Raji (cell line): ENCODE measurements at regions not wholly inside any gene's neighbourhood (a gene's known extent, or its start where the extent isn't known, plus 50 kb on each side); places are given as distances from the start of the nearest gene placed in this dataset.

ENCODE experiments used
- POLR2A ChIP-seq: IDR thresholded peaks from 2 replicates; pipeline ENCODE4 v1.6.1; 2011; ENCODE audit warnings: low read depth, low read length, control low read depth; ENCODE audit not compliant: insufficient read depth

DNA sequence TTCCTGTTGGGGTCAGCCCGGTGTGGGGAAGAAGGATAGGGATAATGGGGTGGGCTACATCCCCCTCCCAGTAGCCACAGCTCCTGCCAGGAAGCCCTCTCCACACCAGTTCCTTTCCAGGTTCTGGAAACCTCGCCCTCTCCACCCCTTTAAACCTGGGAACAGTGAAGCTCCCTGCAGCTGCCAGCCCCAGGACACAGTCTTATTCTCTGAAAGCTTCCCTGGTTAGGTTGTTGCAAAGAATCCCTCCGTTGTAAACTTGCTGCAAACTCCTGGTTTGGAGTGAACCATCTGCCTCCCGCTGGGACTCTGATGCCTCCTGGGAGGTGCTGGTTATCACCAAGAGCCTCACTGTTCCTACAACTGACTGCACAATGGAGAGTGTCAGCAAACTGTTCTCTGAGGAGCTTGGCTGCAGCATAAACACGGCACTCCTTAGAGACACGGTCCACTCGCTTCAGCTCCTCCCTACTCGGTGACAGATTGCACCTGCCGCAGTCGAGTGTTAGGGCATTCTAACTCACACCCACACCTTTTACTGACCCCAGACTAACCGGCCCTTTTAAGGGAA lies 261.8 kb upstream of the RAB6C start:
- TF ChIP-seq POLR2A, result no peak

DNA sequence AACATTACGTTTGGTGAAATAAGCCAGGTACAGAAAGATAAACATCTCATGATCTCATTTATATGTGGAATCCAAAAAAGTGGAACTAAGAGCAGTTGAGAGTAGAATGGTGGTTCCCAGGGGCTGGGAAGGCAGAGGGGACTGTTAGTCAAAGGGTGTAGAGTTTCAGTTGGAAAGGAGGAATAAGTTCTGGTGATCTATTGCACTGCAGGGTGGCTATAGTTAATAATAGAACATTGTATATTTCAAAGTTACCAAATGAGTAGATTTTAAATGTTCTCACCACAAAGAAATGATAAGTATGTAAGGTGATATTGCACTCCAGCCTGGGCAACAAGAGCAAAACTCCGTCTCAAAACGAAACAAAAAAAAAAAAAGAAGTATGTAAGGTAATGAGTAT lies 260.1 kb upstream of the RAB6C start:
- TF ChIP-seq POLR2A, result no peak

DNA sequence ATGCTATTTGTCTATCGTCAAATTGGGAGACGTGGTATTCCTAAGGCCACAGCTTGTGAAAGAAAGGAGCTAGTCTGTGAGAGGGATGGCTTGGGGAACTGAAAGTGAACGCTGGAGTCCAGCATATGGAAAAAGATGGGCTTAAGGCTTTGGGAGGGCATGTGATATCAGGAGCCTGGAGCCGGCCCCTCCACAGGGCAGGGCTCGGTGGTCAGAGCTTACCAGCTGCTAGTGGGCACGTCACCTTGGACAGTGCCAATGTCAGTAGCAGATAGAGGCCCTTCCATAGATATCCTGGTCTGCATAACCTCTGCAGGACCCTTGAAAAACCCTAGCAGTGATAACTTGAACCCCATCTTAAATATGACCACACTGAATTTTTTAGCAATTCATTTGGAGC lies 259.1 kb upstream of the RAB6C start:
- TF ChIP-seq POLR2A, result no peak

DNA sequence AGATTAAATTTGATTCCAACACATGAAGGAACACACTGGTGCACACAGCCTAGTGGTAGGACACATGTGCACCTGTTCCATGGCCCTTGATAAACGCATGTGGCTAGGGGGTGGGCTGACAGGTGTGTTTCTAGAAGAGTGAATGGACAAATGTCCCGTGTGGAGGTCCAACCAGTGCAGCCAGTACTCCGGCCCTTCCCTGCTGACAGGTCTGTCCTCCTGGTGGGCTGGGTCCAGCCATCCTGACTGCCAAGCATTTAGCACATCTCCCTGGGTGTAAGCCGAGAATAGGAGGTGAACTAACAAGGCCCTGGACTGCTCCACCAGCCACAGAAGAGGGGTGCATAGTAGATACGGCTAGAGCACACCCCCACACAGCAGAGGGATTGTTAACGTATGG lies 258.7 kb upstream of the RAB6C start:
- no peak for TF ChIP-seq POLR2A

DNA sequence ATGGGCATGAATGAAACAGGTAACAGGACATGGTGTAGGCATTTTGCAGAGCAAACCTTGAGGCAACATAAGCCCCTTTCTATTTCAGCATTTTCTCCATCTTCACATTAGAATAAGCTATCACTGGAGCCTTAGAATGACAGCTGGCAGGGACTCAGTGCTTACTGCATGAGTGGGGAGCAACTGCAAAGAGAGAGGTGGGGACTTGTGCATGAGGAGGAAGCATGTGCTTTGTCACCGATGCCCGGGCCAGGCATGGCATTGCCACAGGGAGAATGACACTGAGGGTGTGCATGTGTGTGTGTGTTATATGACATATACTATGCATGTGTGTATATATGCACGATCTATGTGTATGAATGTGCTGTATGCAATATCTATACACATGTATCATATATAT lies 258.2 kb upstream of the RAB6C start:
- TF ChIP-seq POLR2A, result no peak

DNA sequence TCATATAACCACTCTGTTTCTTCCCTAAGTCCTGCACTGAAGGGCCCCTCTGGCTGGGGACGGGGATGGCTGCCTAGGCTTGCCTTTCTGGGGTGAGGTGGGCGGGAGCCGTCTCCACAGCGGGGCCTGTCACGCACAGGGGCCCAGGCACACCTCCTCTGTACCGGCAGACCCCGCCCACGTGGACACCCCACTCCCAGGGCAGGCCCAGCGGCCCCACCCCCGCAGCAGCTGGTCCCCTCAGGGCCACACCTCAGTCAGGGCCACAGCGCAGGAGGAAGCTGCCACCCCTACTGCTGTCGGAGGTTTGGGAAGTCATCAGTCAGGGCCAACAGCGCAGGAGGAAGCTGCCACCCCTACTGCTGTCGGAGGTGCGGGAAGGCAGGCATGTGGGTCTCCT lies 257.6 kb upstream of the RAB6C start:
- TF ChIP-seq POLR2A, result no peak

DNA sequence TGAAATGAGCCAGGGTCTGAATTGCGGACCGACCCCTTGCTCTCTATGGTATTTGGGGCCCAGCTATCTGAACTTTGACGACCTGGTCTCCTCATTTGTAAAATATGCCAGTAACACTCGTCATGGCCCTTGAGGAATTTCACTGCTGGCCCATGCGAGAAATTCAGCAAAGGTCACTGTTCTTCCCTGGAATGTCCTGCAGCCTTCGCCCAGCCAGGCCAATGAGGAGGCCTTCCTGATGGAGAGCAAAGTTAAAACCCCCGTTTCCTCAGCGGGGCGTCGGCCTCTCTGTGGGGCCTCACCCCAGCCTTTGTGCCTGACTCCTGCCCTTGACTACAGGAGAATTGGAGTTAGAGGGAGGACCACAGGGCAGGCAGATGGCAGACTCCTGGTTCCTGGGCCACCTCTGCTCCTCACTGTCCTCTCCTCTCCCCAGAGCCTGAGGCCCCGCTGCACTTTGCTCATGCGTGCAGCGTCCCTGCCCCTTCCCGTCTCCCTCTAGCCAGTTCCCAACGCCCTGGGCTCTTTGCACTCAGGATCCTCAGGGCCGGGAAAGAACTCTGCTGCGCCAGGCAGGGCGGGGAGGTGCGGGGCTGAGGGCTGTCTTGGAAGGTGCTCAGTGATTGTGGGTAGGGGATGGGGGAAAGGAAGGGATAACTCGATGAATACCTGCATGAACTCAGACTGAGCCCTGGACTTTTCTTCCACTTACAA lies 257.0 kb upstream of the RAB6C start:
- no peak for TF ChIP-seq POLR2A

DNA sequence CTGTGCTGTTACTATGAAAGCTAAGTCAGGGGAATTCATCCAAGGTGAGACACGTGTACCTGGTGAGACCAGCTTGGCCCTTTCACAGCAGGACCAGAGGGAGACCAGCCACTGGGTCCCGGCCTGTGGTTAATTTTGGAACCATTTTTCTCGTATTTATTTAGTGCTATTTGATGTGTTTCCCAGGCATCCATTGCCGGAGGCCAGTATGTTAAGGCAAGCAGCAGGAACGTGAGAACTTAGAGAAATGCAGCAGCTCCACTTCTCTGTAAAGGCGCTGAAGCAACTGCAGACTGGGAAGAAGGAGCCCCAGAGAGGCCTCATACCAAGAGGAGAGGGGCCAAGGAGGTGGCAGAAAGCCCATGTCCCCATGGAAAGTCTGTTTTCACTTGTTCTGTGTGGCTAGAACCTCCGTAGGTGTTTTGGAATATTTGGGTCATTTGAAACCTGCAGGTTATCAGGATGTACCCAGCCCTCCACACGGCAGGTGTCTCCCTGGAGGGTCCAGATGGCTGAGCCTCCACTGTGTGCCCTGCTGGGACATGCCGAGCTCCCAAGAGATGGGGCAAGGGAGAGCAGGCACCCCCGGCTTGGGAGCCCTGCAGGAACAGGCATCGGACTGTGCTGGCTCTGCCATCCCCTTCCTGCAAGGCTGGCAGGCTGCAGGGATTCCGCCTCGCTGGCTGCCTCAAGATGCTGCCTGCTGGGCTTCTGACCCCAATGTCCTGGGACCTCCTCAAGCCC lies 256.0 kb upstream of the RAB6C start:
- no peak for TF ChIP-seq POLR2A

DNA sequence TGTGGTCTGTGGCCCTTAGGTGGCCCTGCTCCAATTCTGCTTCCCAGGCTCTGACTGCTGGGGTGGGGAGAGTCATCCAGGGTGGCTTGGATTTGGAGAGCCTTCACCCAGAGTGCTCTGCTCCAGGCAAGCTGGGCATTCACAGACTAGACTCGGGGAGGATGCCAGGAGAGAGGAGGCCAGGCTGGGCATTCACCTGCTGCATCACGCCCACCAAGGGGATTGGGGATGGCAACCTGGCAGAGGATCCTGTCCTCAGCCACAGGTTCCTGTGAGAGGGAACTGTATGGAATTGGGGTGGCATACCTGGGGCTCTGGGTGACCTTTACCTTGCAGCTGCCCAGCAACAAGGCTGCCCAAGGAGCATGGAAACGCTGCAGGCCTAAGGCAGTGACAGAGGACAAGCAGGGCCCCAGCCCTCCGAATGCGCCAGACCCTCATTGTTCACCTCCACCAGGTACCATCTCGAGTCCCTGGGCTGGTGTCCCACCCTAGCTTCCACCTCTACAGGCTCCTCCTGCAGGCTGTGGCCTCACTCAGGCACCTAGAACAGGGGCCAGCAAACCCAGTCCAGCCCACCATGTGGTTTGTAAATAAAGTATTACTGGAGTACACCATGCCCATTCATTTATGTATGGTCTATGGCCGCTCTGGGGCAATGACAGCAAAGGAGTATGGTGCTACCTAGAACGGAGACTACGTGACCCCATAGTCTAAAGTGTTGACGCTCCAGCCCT lies 255.3 kb upstream of the RAB6C start:
- TF ChIP-seq POLR2A, result no peak

DNA sequence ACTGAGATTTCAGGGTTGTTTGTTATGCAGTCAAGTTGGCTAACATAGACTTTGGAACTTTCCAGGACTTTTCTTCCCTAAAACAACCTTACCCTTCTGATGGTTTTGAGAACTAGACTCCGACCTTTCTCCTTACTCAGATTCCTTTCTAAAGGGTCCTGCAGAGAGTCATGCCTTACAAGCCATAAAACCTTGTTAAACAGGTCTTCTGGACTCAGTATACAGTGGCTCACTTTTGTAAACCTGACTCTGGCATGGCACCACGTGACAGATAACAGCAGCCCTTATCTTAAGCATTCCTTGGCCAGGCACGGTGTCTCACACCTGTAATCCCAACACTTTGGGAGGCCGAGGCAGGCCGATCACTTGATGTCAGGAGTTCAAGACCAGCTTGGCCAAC lies 253.2 kb upstream of the RAB6C start:
- no peak for TF ChIP-seq POLR2A

DNA sequence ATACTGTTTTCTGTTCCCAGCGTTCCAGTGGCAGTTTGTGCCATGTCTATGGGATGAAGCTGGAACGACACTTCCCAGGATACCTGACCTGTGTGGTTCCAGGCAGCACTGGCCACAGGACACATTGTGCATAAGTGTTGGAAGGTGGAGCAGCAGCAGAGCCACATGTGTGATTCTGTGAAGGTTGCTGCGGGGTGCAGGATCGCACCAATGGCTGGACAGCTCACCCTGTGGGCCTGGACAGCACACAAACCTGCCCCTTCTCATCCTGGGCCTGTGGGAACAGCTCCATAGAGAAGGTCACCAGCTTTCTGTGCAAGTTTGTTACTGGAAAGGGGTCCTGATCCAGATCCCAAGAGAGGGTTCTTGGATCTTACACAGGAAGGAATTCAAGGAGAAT lies 252.2 kb upstream of the RAB6C start:
- no peak for TF ChIP-seq POLR2A

DNA sequence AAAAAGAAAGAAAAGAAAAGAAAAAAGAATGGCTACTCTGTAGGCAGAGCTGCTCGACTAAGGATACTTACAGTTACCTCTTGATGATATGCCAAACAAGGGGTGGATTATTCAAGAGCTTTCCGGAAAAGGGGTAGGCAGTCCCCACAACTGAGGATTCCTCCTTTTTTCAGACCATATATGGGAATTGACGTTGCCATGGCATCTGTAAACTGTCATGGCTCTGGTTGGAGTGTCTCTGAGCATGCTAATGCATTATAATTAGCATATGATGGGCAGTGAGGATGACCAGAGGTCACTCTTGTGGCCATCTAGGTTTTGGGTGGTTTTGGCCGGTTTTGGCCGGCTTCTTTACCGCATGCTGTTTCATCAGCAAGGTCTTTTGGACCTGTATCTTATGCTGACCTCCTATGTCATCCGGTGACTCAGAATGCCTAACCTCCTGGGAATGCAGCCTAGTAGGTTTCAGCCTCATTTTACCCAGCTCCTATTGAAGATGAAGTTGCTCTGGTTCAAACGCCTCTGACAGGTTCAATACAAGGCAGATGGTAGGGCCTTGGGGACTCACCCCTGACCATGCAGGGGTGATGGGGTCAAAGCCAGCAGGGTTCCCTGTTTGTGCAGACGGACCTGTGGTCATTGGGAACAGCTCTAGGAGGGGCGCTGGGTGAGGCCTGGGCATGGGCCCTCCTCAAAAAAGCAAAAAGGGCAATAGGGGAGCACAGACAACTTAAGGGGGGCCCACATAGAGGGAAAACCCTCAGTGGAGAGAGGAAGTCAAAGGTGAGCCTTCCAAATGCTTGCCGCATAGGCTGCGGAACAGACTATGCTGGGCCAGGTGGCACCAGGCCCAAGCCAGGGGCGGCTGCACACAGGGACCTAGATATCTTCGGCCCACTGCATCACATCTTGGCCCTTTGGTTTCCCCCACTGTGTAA lies 251.2 kb upstream of the RAB6C start:
- no peak for TF ChIP-seq POLR2A

DNA sequence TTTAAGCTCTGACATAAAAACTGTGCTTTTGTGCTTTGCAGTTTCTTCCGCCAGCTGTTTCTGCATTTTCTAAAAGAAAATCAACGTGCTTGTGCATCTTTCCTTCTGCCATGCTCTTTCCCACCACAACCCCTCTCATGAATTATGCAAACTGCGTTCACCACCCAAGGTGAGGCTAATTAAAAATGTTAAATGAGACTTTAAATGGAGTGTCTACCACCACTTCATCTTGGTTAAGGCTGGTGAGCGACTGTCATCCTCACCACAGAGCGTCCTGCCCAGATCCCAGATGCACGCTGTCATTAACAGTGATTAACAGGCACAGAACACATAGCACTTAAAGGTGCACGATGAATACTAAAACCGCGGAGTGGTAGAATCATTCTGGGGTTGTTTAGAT lies 250.5 kb upstream of the RAB6C start:
- no peak for TF ChIP-seq POLR2A

DNA sequence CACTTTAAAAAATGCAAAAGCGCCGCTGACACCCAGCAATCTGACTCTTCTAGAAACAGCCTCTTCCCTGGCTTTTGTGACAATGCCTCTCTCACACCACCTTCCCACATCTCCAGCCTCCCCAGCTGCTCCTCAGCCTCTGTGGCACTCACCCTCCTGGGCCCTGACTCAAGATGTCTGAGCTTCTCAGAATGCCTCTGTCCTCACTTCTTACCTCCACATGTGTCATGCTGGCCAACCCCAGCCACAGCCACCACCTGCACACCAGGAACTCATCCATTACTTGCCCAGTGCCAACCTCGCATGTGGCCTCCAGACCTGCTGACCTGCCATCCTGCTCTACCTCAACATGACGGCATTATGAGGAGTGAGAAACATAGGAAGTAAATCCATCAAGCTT lies 249.8 kb upstream of the RAB6C start:
- no peak for TF ChIP-seq POLR2A

DNA sequence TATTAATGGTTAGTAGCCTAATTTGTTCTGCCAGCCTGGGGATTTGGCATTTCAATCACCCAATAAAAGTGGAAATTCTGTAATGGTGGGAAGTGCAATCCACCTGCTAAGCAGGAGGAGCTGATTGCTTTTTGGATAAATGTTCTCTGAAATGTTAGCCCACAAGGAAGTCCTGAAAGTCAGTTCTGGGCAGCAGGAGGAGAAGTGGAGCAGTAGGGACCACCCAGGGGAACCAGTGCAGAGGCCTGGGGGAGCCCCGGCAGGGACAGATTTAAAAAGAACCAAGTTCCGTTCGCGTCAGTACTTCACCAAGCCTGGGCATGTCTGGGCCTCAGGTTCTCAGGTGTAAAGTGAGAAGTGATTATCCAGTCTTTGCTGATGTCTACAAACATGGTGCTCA lies 248.5 kb upstream of the RAB6C start:
- TF ChIP-seq POLR2A, result no peak
